ENCODE measurements at regions not wholly inside any gene's neighbourhood (a gene's known extent, or its start where the extent isn't known, plus 50 kb on each side); places are given as distances from the start of the nearest gene placed in this dataset.

GRCh38 chr14:83473416-83474235 is 1940.0 kb upstream of the SEL1L start:
- TF ChIP-seq CTCF (IDR thresholded peaks at IDR 0.05) (no peak), POLR2A (IDR thresholded peaks at IDR 0.05) (no peak)
